ENCODE measurements at regions not wholly inside any gene's neighbourhood (a gene's known extent, or its start where the extent isn't known, plus 50 kb on each side); places are given as distances from the start of the nearest gene placed in this dataset.

DNA sequence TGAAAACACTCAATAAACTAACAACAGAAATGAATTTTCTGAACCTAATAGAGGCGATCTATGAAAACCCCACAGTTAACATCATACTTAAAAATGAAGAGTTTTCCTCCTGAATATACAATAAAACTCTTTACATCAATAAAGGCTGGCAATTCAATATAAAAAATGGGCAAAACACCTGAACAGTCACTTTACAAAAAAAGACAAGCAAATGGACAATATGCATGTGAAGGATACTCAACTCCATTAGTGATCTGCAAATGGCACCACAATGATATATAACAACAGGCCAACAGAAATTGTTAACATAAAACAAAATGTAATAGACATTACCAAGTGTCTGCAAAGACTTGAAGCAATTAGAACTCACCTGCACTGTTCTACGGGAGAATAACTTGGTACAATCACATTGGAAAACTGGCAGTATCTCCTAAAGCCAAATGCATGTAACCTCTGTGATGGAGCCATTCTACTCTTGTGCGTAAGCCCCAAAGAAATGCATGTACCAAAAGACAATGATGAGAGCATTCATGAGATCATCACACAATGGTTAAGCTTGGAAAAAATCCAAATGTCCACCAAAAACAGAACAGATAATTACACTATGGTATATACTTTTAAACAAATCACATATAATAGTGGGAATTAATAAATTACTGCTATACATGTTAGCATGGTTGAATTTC lies 433.4 kb upstream of the MAF start:
- DNase-seq: no peak

DNA sequence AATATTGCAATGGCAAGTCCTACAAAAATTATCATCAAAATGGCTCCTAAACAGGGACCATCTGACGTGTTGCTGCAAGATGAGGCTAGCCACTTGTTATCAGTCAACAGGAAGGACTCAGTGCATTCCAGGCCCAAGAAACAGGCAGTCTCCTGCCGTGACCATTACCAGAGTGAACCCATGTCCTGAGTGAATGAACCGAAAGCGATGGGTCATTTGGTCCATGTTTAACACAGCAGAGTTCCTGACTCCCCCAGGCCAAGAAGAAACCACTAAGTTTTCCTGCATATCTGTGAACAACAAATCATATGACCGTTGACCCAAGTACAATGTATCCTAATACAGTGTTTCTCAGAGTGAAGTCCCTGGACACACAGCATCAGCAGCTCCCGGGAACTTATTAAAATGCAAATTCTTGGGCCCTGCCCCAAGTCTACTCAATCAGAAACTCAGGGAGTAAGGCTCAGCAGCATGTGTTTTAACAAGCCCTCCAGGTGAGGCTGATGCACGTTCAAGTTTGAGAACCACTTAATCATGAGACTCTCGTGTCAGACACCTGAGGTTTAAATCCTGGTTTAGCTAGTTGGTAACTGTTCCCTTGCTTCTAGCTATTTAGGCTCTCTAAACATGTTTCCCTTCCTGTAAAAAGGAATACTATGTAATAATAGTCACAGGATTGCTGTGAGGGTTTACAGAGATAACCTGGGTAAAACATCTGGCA lies 429.4 kb upstream of the MAF start:
- no peak for DNase-seq

DNA sequence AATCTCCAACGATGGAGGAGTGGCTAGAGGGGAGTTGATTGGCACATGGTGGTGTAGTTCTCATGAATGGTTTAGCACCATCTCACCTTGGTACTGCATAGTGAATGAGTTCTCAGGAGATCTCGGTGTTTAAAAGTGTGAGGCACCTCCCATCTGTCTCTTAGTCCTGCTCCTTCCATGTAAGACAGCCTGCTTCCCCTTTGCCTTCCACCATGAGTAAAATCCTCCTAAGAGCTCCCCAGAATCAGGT lies 428.8 kb upstream of the MAF start:
- DNase-seq: no peak

DNA sequence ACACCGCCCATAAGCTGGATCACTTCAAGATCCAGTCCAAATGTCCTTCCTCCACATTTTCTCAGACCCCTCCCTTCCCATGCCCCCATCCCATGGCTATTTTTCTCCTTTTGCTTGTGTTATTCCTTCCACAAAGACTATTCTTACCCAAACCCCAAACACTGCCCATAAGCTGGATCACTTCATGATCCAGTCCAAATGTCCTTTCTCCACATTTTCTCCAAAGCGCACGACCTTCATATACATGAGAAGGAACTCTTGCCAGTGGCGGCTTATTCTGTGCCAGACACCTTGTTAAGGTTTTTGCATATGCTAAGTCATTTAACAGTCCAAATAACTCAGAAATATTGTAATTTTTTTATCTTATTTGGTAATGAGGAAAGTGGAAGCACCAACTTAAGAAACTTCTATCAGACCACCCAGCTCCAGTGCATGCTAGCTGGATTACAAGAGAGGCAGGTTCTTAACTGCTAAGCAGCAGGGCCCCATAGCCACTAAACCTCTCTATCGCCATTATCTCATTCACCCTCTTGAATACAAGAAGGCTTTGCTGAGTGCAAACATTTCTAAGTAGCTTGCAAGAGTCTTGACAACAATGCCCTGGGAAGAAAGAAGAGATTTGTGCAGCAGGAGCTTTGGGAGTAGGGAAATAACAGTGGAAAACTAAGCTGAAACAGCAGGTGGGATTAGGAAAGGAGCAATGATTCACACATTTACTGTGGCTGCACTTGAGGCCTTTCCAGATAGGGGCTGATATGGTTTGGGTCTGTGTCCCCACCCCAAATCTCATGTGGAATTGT lies 428.2 kb upstream of the MAF start:
- no peak for DNase-seq

DNA sequence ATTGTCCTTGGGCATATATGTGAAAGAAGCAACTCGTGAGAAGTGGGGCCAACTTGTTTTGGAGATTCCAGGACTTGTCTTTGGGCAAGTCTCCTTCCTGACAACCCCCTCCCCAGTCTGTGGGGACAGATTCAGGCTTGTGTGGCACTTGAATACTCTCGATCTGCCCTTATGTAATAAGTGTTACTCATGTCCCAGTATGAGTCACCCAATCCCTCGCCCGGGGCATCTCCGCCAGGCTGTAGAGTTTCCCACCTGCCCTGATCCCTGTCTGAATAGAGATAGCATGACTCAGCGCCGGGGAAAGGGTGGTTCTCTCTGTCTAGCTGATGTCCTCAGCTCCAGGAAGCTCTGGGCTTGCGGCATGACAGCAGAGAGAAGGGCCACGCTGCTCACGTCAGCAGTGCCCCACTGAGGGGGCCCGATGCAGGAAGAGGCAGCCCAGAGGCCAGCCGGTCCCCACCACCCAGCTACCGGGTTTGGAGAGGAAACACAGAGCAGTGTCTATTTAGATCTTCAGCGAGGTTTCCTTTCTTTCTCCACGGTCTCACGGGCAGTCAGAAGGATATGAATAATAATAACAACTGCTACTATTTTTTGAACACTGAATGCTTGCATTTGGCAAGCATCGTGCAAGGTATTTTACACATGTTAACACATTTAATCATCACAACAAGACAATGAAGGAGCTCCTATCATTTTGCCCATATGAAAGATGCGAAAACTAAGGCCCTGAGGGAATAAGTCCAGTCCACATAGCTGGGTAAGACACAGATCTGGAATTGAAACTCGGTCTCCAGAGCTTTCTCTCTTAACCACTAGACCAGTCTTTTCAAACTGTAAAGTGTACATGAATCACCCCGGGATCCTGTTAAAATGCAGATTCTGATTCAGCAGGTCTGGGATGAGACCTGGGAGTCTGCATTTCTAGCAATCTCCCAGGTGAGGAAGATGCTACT lies 426.7 kb upstream of the MAF start:
- peak; percentile 37 to 44 for DNase-seq

DNA sequence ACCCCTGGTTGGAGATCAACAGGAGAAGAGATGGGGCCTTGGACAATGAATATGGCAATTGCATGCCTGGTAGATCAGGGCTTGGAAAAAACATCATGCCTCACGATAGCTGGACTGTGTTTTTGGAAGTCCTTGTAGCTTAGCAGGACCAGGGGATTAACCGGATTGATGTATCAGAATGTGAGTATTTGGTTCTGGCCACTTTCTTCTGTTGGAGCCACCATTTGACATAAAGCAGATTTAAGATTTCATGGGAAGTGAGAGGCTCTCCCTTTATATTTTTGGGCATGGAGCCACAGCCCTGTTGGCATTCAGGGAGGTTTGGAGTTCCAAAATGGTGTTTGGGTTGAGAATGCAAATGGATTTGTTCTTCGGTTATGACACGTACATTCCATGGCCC lies 424.7 kb upstream of the MAF start:
- no peak for DNase-seq

DNA sequence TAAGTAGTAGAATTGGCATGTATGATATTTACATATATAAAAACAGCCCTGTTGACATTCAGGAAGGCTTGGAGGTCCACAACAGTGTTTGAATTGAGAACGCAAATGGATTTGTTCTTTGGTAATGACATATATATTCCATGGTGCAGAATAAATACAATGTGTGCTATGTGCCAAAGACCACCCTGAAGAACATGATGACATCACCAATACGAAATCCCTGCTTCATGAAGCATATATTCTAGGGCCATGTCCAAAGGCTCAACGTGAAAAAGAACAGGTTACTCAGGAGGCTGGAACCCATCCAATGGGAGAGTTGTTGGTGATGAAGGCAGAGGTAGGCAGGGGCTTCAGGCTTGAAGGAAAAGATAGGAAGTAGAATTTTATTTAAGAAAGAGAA lies 423.9 kb upstream of the MAF start:
- DNase-seq: no peak

DNA sequence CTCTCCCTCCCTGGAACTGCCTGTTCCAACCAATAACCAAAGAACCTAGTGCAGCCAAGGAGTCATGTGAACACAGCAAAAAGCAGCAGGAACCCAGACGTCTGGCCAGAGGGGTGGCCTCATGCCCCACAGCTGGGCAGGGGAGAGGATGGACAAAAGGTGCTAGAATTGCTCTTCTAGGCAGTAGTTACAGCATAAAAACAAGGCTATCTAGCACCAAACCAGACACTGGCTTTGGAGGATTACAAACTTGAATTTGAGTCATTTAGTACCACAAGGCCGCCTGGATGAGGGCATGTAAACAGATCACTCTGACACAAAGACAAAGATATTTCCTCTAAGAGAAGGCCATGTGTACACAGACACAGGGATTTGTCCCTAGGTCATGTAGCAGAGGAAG lies 423.3 kb upstream of the MAF start:
- no peak for DNase-seq

DNA sequence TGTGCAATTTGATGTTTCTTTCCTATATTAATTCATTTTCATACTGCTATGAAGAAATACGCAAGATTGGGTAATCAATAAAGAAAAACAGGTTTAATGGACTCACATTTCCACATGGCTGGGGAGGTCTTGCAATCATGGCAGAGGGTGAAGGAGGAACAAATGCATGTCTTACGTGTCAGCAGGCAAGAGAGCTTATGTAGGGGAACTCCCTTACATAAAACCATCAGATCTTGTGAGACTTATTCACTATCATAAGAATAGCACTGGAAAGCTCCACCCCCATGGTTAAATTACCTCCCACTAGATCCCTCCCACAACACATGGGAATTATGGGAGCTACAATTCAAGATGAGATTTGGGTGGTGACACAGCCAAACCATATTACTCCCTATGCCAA lies 418.9 kb upstream of the MAF start:
- no peak for DNase-seq

DNA sequence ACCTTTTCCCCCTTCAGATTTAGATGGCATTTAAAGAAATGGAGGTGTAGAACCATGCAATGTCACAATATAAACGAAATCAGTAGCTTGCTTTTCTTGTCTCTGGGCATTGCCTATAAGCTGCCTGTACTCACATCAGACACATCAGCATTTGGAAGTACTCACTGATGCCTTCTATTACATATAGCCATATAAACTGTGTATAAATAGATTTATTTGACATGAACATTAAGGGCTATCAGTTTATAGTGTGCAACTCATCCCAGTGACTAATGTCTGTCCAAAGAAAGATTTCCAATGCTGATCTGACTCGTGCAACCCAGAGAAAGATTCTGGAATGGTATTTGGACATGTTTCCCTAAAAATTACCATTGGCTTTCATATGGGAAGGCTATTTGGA lies 417.9 kb upstream of the MAF start:
- no peak for DNase-seq

DNA sequence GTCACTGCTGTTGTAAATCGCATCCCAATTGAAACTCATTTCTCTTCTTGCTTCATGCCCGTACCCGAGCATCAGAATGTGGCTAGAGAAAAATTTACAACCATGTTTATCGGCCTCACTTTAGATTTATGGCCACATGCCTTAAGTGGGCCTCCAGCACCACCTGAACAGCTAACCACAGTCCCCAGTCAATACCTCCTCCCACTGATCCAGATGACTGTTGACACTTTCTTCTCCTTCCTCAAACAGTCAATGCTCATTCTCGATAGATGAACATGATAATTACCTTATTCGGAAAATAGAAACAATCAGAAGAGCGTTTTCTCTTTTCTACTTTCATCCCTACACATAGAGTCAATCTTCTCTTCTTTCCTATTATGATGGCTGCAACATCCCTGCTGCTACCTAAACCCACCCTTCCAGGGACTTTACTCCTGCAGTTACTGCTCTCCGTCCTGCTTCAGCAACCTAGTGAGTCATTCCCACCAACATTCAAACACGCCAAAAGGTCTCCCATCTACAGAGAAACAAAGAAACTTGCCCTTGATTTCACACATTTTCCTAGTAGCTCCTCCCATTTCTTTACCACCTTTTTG lies 416.3 kb upstream of the MAF start:
- DNase-seq: no peak

DNA sequence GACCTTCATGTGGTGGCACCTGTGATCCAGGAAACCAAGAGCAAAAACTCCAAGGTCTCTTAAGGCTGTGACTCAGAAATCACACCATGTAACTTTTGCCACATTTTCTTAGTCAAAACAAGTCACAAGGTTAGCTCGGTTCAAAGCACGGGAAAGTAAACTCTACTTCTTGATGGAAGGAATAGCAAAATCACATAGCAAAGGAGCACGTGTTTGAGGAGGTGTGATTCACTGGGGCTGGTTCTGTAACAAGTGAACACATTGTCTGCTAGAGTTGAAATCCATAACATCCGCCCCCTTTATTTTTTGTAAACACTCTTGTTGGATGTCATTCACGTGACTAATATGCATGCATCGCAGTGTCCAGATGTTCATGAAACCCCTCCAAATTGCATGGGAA lies 415.0 kb upstream of the MAF start:
- DNase-seq: no peak

DNA sequence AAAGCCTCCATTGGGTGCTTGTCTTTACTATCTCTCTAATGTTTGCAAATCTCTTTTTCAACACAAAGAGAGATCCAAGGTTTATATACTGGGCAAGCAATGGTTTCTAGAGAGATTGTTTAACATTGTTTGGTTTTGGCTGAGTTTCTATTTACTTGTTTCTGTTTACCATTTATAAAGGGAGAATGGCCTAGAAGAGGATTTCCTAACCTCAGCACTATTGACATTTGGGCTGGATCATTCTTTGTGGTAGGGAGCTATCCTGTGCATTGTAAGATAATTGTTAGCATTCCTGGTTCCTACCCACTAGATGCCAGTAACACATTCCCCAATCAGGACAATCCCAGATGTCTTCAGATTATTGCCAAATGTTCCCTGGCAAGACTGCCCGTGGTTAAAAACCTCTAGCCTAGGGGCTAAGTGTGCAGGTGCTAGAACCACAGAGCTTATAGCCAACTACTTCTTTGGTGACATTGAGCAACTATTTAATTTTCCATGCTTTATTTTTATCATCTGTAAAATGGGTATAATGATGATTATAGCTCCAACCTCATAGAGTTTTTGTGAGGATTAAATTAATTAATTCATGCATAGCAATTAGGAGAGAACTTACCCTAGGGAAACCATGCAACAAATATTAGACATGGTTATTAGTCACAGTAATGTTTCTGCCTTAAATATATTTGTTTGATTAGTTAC lies 413.9 kb upstream of the MAF start:
- no peak for DNase-seq

DNA sequence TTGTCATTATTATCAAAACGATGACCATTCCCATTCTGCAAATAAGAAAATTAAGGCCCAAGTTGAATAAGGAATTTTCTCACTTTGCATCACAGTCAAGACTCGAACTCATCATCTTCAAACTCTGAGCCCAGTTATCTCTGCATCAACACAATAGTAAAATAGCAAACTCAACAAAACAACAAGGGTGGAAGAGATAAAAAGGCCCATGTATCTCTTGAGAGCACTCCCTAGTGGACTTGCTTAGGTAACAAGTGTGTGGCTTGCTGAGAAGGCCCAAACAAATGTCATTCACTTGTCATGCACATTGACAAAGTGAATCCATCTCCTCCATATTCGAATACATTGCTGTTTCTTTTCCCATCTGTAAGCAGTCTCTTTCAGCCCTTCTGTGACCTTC lies 412.0 kb upstream of the MAF start:
- DNase-seq: no peak

DNA sequence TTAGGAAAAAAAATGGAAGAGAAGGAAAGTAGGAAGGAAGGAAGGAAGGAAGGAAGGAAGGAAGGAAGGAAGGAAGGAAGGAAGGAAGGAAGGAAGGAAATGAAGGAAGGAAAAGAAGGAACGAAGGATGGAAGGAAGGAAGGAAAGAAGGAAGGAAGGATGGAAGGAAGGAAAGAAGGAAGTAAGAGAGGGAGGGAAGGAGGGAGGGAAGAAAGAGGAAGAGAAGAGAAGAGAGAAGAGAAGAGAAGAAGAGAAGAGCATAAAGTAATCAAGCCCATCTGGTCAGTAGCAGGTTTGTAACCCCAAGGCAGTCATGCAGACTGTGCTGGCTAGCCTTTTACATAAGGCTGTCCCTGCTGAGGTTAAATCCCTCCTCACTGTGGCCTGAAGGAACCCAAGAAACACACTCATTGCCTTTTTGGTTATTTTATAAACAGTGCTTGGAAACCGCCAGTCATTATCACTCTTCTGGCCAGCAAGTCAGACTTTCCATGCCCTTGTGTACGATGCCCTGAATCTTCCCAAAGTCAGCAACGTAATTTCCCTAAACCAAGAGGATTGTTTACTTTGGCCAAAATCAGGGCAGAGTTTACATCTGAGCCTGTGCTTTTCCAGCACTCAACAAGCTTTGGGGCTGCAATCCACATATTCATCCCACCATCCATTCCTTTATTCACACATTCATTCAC lies 409.6 kb upstream of the MAF start:
- DNase-seq: no peak

DNA sequence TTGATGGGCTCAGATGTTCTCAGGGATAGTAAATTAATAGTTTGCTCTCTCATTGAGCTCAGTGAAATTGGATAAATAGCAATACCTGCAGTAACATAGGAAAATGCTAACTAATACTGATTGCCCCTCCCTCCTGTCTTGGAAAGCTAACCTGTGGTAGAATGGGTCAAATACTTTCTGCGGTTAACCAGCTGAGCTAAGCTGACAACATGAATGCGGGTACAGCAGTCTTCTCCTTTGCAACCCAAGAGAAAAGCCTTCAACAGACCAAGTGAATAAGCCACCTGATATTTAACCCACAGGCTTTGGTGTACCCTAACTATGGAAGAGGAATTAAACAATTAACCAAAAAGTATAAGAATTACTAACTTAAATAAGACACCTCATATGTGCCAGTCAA lies 408.3 kb upstream of the MAF start:
- DNase-seq: no peak

DNA sequence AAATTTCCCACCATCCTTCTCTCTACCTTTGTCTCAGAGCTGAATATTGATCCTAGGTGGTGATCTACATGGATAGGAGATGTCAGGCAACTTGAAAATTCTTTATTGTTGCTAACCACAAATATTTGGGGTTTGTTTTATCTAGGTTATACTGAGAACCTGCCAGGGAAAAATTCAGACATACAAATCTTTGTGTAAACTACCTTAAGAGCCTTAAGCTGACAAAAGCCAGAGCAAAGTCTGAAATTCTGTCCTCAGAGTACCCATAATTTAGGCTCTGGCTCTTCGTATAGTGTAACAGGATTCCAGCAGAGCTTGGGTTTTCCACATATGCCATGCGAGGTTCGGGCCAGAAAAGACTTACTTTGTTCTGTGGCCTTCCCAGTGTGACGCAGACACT lies 406.7 kb upstream of the MAF start:
- no peak for DNase-seq

DNA sequence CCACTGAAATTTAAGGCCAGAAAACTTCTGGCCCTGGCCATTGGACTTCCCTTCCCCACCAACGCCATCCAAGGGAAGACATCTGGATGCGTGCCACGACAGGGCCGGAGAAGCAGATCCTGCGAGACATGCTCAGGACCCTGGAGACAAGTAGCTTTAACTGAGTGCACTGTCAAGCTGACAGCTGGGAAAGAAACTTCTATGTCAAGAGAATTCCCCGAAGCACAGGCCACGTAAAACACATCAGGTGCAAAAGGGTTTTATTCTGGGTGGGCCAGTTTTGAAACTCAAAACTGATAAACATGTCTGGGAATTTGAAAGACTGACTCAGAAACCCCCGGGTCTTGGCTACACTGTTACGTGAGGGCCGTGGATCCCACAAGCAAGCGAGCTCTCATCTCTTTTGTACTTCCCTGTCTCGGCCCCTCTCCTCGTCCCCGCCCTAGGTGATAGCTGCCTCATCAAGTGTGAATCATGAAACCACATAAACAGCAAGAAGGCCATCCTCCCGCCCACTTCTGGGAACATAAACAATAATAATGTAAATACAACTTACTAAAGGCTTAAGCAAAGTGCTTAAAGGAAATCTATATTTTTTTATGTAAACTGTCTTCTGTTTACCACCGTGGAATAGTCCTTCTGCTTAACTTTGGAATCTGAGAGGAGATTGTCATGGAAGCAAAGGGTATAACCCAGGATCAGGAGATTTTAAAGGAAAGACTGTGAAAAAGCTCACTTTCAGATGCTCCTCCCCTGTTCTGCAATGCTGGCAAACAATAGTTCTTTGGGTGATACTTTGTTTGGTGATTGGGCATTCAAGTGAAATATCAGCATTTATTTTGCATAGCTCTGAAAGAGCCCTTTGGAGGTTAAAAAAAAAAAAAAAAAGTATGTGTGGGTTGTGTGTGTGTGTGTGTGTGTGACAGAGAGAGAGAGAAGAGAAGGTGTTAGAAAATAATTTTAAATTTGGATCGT lies 406.0 kb upstream of the MAF start:
- DNase-seq: no peak

DNA sequence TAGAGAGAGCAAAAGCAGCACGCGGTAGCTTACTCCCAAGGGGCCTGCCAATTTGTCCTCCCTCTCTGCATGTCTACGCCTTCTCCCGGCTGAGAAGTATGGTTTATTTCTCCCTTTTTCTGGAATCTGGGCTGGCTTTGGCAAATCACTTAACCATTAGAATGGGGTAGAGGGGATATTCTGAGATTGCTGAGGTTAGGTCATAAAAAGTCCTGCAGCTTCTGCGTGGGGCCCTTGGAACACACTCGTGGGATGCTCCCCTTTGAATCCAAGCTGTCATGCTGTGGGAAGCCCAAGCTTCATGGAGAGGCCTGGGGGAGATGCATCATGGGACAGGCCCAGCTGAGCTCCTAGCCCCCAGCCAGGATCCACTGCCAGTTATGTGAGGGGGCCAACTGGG lies 403.6 kb upstream of the MAF start:
- DNase-seq: no peak

DNA sequence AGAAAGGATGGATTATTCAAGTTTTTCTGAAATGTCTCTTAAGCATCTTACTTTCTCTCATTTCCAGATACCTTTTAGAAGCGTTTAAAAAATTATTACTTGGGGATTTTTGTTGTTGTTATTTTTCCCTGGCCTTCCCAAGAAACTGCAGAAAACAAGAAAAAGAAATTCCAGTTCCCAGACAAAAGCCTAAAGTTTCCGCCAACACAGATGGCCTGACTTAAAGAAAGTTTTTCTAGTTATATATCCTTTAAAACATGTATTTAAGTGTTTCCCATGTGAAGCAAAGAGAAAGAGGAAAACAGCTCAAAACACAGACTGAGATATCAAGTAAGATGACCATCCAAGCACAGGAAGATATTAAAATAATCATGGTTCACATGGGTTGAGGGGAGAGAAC lies 401.7 kb upstream of the MAF start:
- DNase-seq: no peak

Data from CD4-positive, alpha-beta T cell treated with Interleukin-4 for 1 hour (primary cell).